H1 (cell line): ENCODE measurements at regions not wholly inside any gene's neighbourhood (a gene's known extent, or its start where the extent isn't known, plus 50 kb on each side); places are given as distances from the start of the nearest gene placed in this dataset.

Experiments
- CTCF ChIA-PET: fragments of 300-600 bp; sonication (Branson Sonifier 250); formaldehyde crosslinking; loops from one replicate; lab custom pipeline; 2021; ENCODE audit not compliant: partially characterized antibody; lab: Charles Lee
- POLR2A ChIA-PET: fragments of 300-600 bp; sonication (Branson Sonifier 250); formaldehyde crosslinking; loops from one replicate; lab custom pipeline; 2021; ENCODE audit warnings: inconsistent platforms; ENCODE audit not compliant: partially characterized antibody; lab: Charles Lee
- DNase-seq, 2 experiments: peaks; one replicate each; pipeline versions ENCODE4 v3.0.0 to v3.0.0-alpha.2; 2010 to 2022; ENCODE audit warnings: low spot score in 2 of 2, low read depth in 1 of 2, mixed read lengths in 1 of 2
- FAIRE-seq: peaks from 2 replicates; lab custom pipeline; 2011; peaks lifted over from hg19 to GRCh38; lab: Jason Lieb, UNC
- H2AFZ ChIP-seq: 2 replicates; pipeline ENCODE4 v1.8.1; 2012; ENCODE audit warnings: low read length, inconsistent platforms
- H2AK5ac ChIP-seq: 2 replicates; pipeline ENCODE4 v1.6.1; 2013; ENCODE audit warnings: low read depth, low read length
- H2BK120ac ChIP-seq: replicated peaks from 2 replicates; pipeline ENCODE3; 2013; ENCODE audit warnings: low read depth, low read length, inconsistent platforms
- H2BK12ac ChIP-seq: 2 replicates; pipeline ENCODE4 v1.6.1; 2013; ENCODE audit warnings: low read depth, low read length
- H2BK15ac ChIP-seq: 2 replicates; pipeline ENCODE4 v1.6.1; 2013; ENCODE audit warnings: low read length
- H2BK20ac ChIP-seq: 2 replicates; pipeline ENCODE4 v1.6.1; 2013; ENCODE audit warnings: low read length
- H2BK5ac ChIP-seq: 2 replicates; pipeline ENCODE4 v1.6.1; 2013; ENCODE audit warnings: low read depth, low read length
- H3K14ac ChIP-seq: 2 replicates; pipeline ENCODE4 v1.6.1; 2013; ENCODE audit warnings: inconsistent platforms; ENCODE audit not compliant: insufficient read length
- H3K18ac ChIP-seq: 2 replicates; pipeline ENCODE4 v1.6.1; 2013; ENCODE audit warnings: low read length; ENCODE audit errors: extremely low read depth
- H3K23ac ChIP-seq: 2 replicates; pipeline ENCODE4 v1.6.1; 2013; ENCODE audit warnings: inconsistent platforms; ENCODE audit not compliant: insufficient read length
- H3K23me2 ChIP-seq: 2 replicates; pipeline ENCODE4 v1.6.1; 2013; ENCODE audit warnings: low read depth, low read length
- H3K27ac ChIP-seq: 2 replicates; pipeline ENCODE4 v1.6.1; 2011; ENCODE audit warnings: low read depth, low read length, inconsistent platforms
- H3K27me3 ChIP-seq, 4 experiments: replicated peaks in 1 of 4; 1 replicate in 1 of 4; 2 replicates in 3 of 4; pipeline versions ENCODE4 v1.6.1 to v1.8.1; 2011 to 2013; ENCODE audit warnings: low read length in 3 of 4, mild to moderate bottlenecking in 3 of 4, inconsistent platforms in 2 of 4, mixed read lengths in 2 of 4, moderate library complexity in 1 of 4; ENCODE audit not compliant: control insufficient read depth in 3 of 4, insufficient read depth in 3 of 4; ENCODE audit errors: extremely low read depth in 1 of 4
- H3K36me3 ChIP-seq, 4 experiments: 2 replicates each; pipeline versions ENCODE4 v1.6.1 to v1.8.1; 2011 to 2013; ENCODE audit warnings: mild to moderate bottlenecking in 4 of 4, low read length in 3 of 4, moderate library complexity in 2 of 4, control low read depth in 1 of 4, inconsistent platforms in 1 of 4; ENCODE audit not compliant: insufficient read depth in 4 of 4, control insufficient read depth in 2 of 4
- H3K4ac ChIP-seq: replicated peaks from 2 replicates; pipeline ENCODE3; 2013; ENCODE audit warnings: low read length, low read depth, mixed read lengths, inconsistent platforms; ENCODE audit not compliant: insufficient read length
- H3K4me1 ChIP-seq, 4 experiments: replicated peaks in 1 of 4; 1 replicate in 1 of 4; 2 replicates in 3 of 4; pipeline versions ENCODE4 v1.6.1 to v1.8.1; 2011 to 2013; ENCODE audit warnings: low read length in 3 of 4, inconsistent platforms in 2 of 4, mixed read lengths in 1 of 4; ENCODE audit not compliant: insufficient read depth in 4 of 4, control insufficient read depth in 3 of 4
- H3K4me2 ChIP-seq, 2 experiments: 2 replicates each; pipeline versions ENCODE4 v1.6.1 to v1.8.1; 2011 to 2013; ENCODE audit warnings: low read depth in 2 of 2, low read length in 2 of 2, control low read depth in 1 of 2, inconsistent platforms in 1 of 2, mild to moderate bottlenecking in 1 of 2; ENCODE audit not compliant: insufficient read depth in 1 of 2
- H3K4me3 ChIP-seq, 4 experiments: fragments of 200-600, 300-600 bp in 1 of 4; sonication (generic), shearing (Covaris generic), sonication (Bioruptor Twin) in 1 of 4; 2 replicates each; pipeline versions ENCODE4 v1.5.1 to v1.8.1; 2011 to 2016; ENCODE audit warnings: low read length in 4 of 4, low read depth in 3 of 4, control low read depth in 2 of 4, inconsistent platforms in 2 of 4, mild to moderate bottlenecking in 2 of 4, mixed read lengths in 1 of 4, moderate library complexity in 1 of 4; ENCODE audit not compliant: insufficient read depth in 2 of 4; ENCODE audit errors: extremely low read depth in 1 of 4
- H3K56ac ChIP-seq: replicated peaks from 2 replicates; pipeline ENCODE3; 2013; ENCODE audit warnings: low read depth, mild to moderate bottlenecking, mixed read lengths, low read length, inconsistent platforms; ENCODE audit not compliant: insufficient read length
- H3K79me1 ChIP-seq: 2 replicates; pipeline ENCODE4 v1.6.1; 2013; ENCODE audit warnings: low read depth, low read length, control low read depth
- H3K79me2 ChIP-seq, 2 experiments: 2 replicates each; pipeline versions ENCODE4 v1.6.1 to v1.8.1; 2012 to 2013; ENCODE audit warnings: low read length in 2 of 2, mild to moderate bottlenecking in 2 of 2, inconsistent platforms in 1 of 2; ENCODE audit not compliant: insufficient read depth in 2 of 2, control insufficient read depth in 1 of 2
- H3K9ac ChIP-seq, 4 experiments: replicated peaks in 1 of 4; 1 replicate in 1 of 4; 2 replicates in 3 of 4; pipeline versions ENCODE4 v1.6.1 to v1.8.1; 2011 to 2013; ENCODE audit warnings: low read depth in 3 of 4, low read length in 3 of 4, control low read depth in 2 of 4, mild to moderate bottlenecking in 2 of 4, moderate library complexity in 2 of 4, inconsistent platforms in 1 of 4; ENCODE audit errors: extremely low read depth in 1 of 4
- H3K9me3 ChIP-seq, 2 experiments: 2 replicates each; pipeline versions ENCODE4 v1.6.1 to v1.8.1; 2012 to 2013; ENCODE audit warnings: mild to moderate bottlenecking in 2 of 2, moderate library complexity in 2 of 2, control low read depth in 1 of 2, inconsistent platforms in 1 of 2, low read depth in 1 of 2, low read length in 1 of 2, mixed read lengths in 1 of 2; ENCODE audit not compliant: insufficient read depth in 2 of 2
- H4K20me1 ChIP-seq, 2 experiments: replicated peaks in 1 of 2; 2 replicates each; pipeline versions ENCODE3 to v1.8.1; 2011 to 2013; ENCODE audit warnings: inconsistent platforms in 2 of 2, low read length in 2 of 2, mild to moderate bottlenecking in 1 of 2; ENCODE audit not compliant: insufficient read depth in 2 of 2, control insufficient read depth in 1 of 2
- H4K5ac ChIP-seq: 2 replicates; pipeline ENCODE4 v1.6.1; 2013; ENCODE audit warnings: low read length, low read depth, mixed read lengths, inconsistent platforms; ENCODE audit not compliant: insufficient read length
- H4K8ac ChIP-seq: 2 replicates; pipeline ENCODE4 v1.8.0; 2013; ENCODE audit warnings: mild to moderate bottlenecking, moderate library complexity, low read length, inconsistent platforms; ENCODE audit not compliant: insufficient read depth; ENCODE audit errors: extremely low read depth
- H4K91ac ChIP-seq: replicated peaks from 2 replicates; pipeline ENCODE3; 2013; ENCODE audit warnings: low read length, mixed read lengths, inconsistent platforms; ENCODE audit not compliant: insufficient read length
- SIRT6 ChIP-seq: IDR thresholded peaks from one replicate; pipeline ENCODE4 v1.7.1; 2012; ENCODE audit warnings: low read length, inconsistent platforms
- YY1 ChIP-seq: IDR thresholded peaks from 2 replicates; pipeline ENCODE4 v1.6.1; 2011; ENCODE audit warnings: low read depth, mild to moderate bottlenecking, low read length
- WGBS, 2 experiments: shearing (Covaris generic) in 1 of 2; methylation state at CpG; one replicate each; pipeline versions ENCODE4 v1.1.6 to v1.1.7; 2013 to 2015; ENCODE audit warnings: low lambda C conversion rate in 2 of 2, mixed read lengths in 2 of 2, inconsistent platforms in 1 of 2, low coverage in 1 of 2, missing lambda C conversion rate in 1 of 2; ENCODE audit not compliant: insufficient replicate concordance in 2 of 2, insufficient coverage in 1 of 2, insufficient read length in 1 of 2; ENCODE audit errors: extremely low coverage in 1 of 2, missing lambda C conversion rate in 1 of 2; 5-methylcytosine and 5-hydroxymethylcytosine counted together

GRCh38 chr2:47295981-47296635, 73.0 kb upstream of the EPCAM start:
- H3K4me3 ChIP-seq, result no peak overlapping the region
- H3K79me2 ChIP-seq, result no peaks in the 10 kb centered on the region
- no peak overlapping the region for H3K18ac ChIP-seq
- WGBS, 2 experiments, result 88% methylated on average over 5 of the region's 5 CpGs; no CpG with 5 or more reads in 1 of the 2 experiments
- TF ChIP-seq YY1 (no peak), SIRT6 (no peak)
- H3K4me2 ChIP-seq, result no peak overlapping the region
- no peak overlapping the region for H2BK20ac ChIP-seq
- no peak overlapping the region for H3K23ac ChIP-seq
- no peaks in the 10 kb centered on the region for H3K36me3 ChIP-seq
- no peaks in the 10 kb centered on the region for H3K79me1 ChIP-seq
- no peak overlapping the region for H2BK12ac ChIP-seq
- no peak overlapping the region for H3K27ac ChIP-seq
- no peaks in the 10 kb centered on the region for H3K23me2 ChIP-seq
- no peak overlapping the region for H3K9ac ChIP-seq
- H2AFZ ChIP-seq, result no peak overlapping the region
- H4K91ac ChIP-seq, result no peak overlapping the region
- no peaks in the 10 kb centered on the region for H3K27me3 ChIP-seq
- H3K9me3 ChIP-seq, result no peaks in the 10 kb centered on the region
- H3K4me1 ChIP-seq, result peaks cover 0 to 2% (median 0%) of the 10 kb centered on the region in 4 experiments; a peak in 3 of 7 replicates
- FAIRE-seq (no peak), DNase-seq (no peak)
- H4K5ac ChIP-seq, result no peak overlapping the region
- H2BK5ac ChIP-seq, result no peak overlapping the region
- H2BK15ac ChIP-seq, result 0 out of 2 replicates have a peak overlapping the region, but pooled peaks have one; percentile 29
- H3K14ac ChIP-seq, result no peak overlapping the region
- no peak overlapping the region for H2BK120ac ChIP-seq
- ChIA-PET CTCF (interaction anchor here (0.7 to 1.7 kb wide), 3 partner anchors 14 to 336 kb away, joined by 3 to 5 read pairs (median 4); no protein-coding TSS in a partner anchor), POLR2A (no interaction called here)
- no peak overlapping the region for H3K4ac ChIP-seq
- H2AK5ac ChIP-seq, result no peak overlapping the region
- no peak overlapping the region for H3K56ac ChIP-seq
- H4K20me1 ChIP-seq, result no peaks in the 10 kb centered on the region
- no peak overlapping the region for H4K8ac ChIP-seq
